A673 (cell line): ENCODE measurements at regions not wholly inside any gene's neighbourhood (a gene's known extent, or its start where the extent isn't known, plus 50 kb on each side); places are given as distances from the start of the nearest gene placed in this dataset.

ENCODE experiments used
- BruUV-seq: library from RNA; stranded (reverse); fragments of 400-500 nt; replicated peaks from 2 replicates; lab custom pipeline; 2021; lab: Mats Ljungman, UMichigan
- CTCF ChIA-PET: fragments of 300-600 bp; sonication (Branson Sonifier 250); formaldehyde crosslinking; loops from one replicate; lab custom pipeline; 2022; ENCODE audit warnings: antibody characterized with exemption; lab: Charles Lee
- POLR2A ChIA-PET: fragments of 300-600 bp; sonication (Branson Sonifier 250); formaldehyde crosslinking; loops from one replicate; lab custom pipeline; 2022; ENCODE audit warnings: antibody characterized with exemption; ENCODE audit not compliant: low non-redundant PET; lab: Charles Lee
- DNase-seq: peaks from one replicate; pipeline ENCODE4 v3.0.0-alpha.2; 2015; ENCODE audit warnings: low spot score
- H3K27ac ChIP-seq: fragments of 200-600 bp; sonication (generic); 2 replicates; pipeline ENCODE4 v1.5.1; 2016; ENCODE audit warnings: mixed run types, low read depth, mild to moderate bottlenecking, mixed read lengths, antibody characterized with exemption, low read length; ENCODE audit not compliant: poor library complexity, severe bottlenecking
- H3K27me3 ChIP-seq: fragments of 200-600 bp; sonication (generic); replicated peaks from 2 replicates; pipeline ENCODE4 v1.6.1; 2017; ENCODE audit warnings: mixed run types, low read depth, mild to moderate bottlenecking, mixed read lengths, antibody characterized with exemption, low read length; ENCODE audit not compliant: insufficient read depth, poor library complexity
- H3K36me3 ChIP-seq: fragments of 200-600 bp; sonication (generic); 2 replicates; pipeline ENCODE4 v1.6.1; 2016; ENCODE audit warnings: mixed run types, mild to moderate bottlenecking, mixed read lengths, antibody characterized with exemption, low read length; ENCODE audit not compliant: insufficient read depth, poor library complexity, severe bottlenecking
- H3K4me1 ChIP-seq: fragments of 200-600 bp; sonication (generic); 2 replicates; pipeline ENCODE4 v1.6.1; 2017; ENCODE audit warnings: mixed run types, mild to moderate bottlenecking, mixed read lengths, antibody characterized with exemption, low read length; ENCODE audit not compliant: insufficient read depth, poor library complexity, severe bottlenecking
- H3K4me3 ChIP-seq: fragments of 200-600 bp; sonication (generic); 2 replicates; pipeline ENCODE4 v1.5.1; 2016; ENCODE audit warnings: low read depth, mixed run types, mild to moderate bottlenecking, mixed read lengths, low read length; ENCODE audit not compliant: poor library complexity, severe bottlenecking
- H3K9me3 ChIP-seq: fragments of 200-600 bp; sonication (generic); 2 replicates; pipeline ENCODE4 v1.6.1; 2016; ENCODE audit warnings: mixed run types, low read depth, mild to moderate bottlenecking, mixed read lengths, antibody characterized with exemption, low read length; ENCODE audit not compliant: poor library complexity, severe bottlenecking
- EZH2 ChIP-seq: fragments of 200-600 bp; sonication (generic); IDR thresholded peaks from 2 replicates; pipeline ENCODE4 v1.6.1; 2017; ENCODE audit warnings: borderline replicate concordance, low read depth, mild to moderate bottlenecking, mixed read lengths, antibody characterized with exemption, low read length; ENCODE audit not compliant: poor library complexity, severe bottlenecking
- intact Hi-C: fragments of 100-400 bp; cut with micrococcal nuclease; formaldehyde crosslinking; loops from one replicate; pipeline ENCODE4 v1.10.0; 2022; ENCODE audit not compliant: unreplicated experiment
- TF ChIP-seq, protein P1 (sequence below): fragments of 300-800, 200-600 bp; sonication (generic); conservative IDR thresholded peaks from 2 replicates; pipeline ENCODE4 v1.5.1; 2017; ENCODE audit warnings: low read depth, mild to moderate bottlenecking, antibody characterized with exemption, low read length, moderate library complexity, mixed read lengths

DNA sequence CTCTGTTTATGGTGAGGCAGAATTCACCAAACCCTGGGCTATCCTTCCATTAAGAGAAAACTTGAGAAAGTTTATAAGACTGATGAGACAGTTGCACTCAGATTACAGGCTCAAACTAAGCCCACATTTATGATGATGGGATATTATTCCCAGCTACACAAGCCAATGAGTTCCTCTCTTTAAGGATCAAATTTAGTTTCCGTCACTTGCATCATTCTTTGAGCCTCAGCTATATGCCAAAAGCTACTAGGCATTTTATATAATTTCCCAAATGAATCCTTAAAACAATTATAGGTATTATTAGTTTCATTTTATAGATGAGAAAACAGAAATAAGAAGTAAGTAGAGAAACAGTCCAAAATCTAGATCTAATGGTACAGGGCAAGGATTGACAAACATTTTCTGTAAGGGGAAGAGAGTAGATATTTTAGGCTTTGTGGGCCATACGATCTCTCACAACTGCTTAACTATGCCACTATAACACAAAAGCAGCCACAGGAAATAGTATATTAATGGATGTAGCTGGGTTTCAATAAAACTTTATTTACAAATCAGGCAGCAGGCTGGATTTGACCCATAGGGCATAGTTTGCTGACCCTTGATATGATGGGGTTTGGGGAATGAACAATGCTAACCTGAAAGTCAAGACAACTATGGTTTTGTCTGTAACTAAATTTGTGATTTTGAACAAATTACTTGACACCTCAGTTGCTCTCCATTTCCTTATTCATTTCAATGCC is 91.8 kb upstream of the PLXNC1 start:
- Histone ChIP-seq H3K36me3 (no peaks in the 10 kb centered on the region), H3K27ac (no peak overlapping the region), H3K9me3 (no peaks in the 10 kb centered on the region), H3K4me1 (no peaks in the 10 kb centered on the region), H3K4me3 (no peak overlapping the region), H3K27me3 (no peaks in the 10 kb centered on the region)
- intact Hi-C loops = no loop called here
- no peak for TF ChIP-seq EZH2
- TF ChIP-seq, protein P1, sequence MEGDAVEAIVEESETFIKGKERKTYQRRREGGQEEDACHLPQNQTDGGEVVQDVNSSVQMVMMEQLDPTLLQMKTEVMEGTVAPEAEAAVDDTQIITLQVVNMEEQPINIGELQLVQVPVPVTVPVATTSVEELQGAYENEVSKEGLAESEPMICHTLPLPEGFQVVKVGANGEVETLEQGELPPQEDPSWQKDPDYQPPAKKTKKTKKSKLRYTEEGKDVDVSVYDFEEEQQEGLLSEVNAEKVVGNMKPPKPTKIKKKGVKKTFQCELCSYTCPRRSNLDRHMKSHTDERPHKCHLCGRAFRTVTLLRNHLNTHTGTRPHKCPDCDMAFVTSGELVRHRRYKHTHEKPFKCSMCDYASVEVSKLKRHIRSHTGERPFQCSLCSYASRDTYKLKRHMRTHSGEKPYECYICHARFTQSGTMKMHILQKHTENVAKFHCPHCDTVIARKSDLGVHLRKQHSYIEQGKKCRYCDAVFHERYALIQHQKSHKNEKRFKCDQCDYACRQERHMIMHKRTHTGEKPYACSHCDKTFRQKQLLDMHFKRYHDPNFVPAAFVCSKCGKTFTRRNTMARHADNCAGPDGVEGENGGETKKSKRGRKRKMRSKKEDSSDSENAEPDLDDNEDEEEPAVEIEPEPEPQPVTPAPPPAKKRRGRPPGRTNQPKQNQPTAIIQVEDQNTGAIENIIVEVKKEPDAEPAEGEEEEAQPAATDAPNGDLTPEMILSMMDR = no peak
- DNase-seq = no peak
- no TSS peak for BruUV-seq
- POLR2A ChIA-PET = no interaction called here
- CTCF ChIA-PET = no interaction called here

DNA sequence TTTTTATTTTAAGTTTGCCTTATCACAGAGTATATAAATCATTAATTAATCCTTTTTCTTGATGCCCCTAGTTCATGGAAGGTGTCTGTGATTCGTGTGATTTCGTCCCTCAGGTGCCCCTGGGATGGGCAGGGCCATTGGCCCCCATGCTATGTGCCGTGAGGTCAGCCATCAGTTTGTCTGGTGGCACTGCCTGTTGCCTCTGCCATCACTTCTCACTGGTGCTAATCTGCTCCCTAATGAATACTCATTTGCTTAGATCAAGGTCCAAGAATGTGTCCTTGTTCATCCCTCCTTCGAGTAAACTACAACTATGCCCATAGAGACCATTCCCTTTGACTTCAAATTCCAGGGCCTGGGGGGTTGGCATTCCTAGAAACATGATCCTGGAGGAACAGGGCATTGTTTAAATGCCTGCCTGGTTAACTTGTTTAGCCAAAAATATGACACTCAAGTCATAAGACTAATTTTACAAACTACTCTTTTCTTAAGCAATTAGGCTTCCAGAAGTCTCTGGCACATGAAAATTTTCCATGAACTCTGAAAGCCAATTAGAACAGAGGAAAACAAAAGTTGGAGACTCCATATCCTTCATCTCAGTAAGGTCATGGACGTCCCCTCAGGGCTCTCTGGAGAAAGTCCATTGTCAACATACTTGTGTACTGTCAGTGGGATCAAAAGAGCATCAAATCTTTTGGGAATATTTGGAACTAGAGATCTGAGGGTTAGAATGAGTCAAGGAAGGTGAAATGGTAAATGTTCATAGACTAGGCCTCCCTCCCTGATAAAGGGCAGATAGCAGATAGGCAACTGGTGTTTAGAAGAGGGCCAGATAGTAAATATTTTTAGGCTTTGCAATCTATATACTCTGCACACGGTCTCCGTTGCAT is 90.9 kb upstream of the PLXNC1 start:
- no peak for DNase-seq
- TF ChIP-seq, protein P1 = no peak
- no peak for TF ChIP-seq EZH2
- CTCF ChIA-PET = no interaction called here
- no peaks in the 10 kb centered on the region for H3K36me3 ChIP-seq
- POLR2A ChIA-PET = no interaction called here
- no peaks in the 10 kb centered on the region for H3K4me1 ChIP-seq
- intact Hi-C loops = no loop called here
- BruUV-seq = no TSS peak
- no peak overlapping the region for H3K27ac ChIP-seq
- H3K4me3 ChIP-seq = no peak overlapping the region
- no peaks in the 10 kb centered on the region for H3K27me3 ChIP-seq
- no peaks in the 10 kb centered on the region for H3K9me3 ChIP-seq

DNA sequence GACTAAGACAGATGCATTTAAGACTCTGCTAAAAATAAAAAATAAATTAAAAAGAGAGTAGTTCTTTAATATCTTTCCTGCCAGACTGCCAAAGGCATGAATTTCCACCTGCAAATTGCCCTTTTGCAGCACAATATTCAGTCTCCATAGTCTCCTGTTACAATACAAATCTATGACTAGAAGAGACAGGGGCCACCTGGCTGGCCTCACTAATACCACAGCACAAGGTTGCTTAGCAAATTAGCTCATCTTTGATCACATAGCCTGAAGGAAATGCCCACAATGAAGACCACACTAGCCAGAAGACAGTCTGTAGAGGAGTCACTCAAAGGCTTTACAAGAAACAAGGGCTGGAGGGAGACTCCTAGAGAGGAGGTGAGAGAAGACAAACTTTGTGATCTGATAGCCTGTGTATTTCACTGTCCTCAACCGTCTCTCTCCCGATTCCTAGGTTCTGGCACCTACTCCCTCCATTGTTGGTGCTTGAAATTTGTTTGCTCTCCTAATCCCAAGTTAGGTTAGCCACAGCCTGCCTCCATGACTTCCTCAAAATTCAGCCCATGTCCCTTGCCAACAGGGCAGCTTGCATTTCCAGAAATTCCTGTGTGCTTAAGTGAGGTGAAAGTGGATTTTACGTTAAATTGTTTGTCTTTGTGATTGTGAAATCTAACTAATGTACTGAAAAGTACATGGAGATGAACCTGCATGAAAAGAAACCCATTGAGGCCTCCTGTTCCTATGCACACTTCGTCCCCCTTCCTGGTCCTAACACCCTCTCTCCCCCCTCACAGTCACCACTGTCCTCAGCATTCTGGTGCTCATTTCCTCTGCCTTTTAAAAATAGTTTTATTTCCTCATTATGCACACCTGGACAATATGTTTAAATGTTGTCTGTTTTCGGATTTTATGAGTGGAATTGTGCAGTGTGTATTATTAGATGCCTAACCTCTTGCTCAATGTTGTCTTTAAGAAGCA is 88.7 kb upstream of the PLXNC1 start:
- ChIA-PET POLR2A (no interaction called here), CTCF (no interaction called here)
- intact Hi-C loops = no loop called here

More for the DNA sequence above, 88.7 kb upstream of the PLXNC1 start:
- Histone ChIP-seq H3K27ac (no peak overlapping the region), H3K4me3 (no peak overlapping the region), H3K36me3 (no peaks in the 10 kb centered on the region), H3K27me3 (no peaks in the 10 kb centered on the region), H3K9me3 (no peaks in the 10 kb centered on the region), H3K4me1 (no peaks in the 10 kb centered on the region)
- no TSS peak for BruUV-seq
- no peak for DNase-seq
- TF ChIP-seq EZH2 = no peak
- TF ChIP-seq, protein P1 = no peak
